GM21717 (cell line): ENCODE measurements at regions not wholly inside any gene's neighbourhood (a gene's known extent, or its start where the extent isn't known, plus 50 kb on each side); places are given as distances from the start of the nearest gene placed in this dataset.

ENCODE experiments used
- ATAC-seq: cut with Tn5 transposase; IDR thresholded peaks from one replicate; pipeline ENCODE4 v1.9.1; 2021; ENCODE audit warnings: mild to moderate bottlenecking, moderate library complexity; ENCODE audit not compliant: unreplicated experiment

DNA sequence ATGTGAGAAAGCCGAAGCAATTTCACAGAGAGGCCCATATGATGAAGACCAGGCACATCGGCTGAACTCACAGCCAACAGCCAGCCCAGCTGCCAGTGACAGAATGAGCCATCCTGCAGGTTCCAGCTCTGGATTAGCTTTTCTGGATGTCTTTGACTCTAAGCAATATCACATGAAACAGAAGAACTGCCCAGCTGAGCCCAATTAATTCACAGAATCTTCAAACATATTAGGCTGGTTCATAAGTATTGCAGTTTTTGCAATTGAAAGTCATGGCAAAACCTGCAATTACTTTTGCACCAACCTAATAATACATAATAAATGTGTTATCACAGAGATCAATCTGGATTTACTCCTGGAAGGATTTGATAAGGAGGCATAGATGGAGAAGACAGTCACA, 299.9 kb downstream of the RAB28 start:
- no peak for ATAC-seq

- ATAC-seq = no peak
Observed at GRCh38 chr4:13182133-13182532, 302.0 kb downstream of the RAB28 start.

- no peak for ATAC-seq
Observed at GRCh38 chr4:13181681-13182080, 302.5 kb downstream of the RAB28 start.

DNA sequence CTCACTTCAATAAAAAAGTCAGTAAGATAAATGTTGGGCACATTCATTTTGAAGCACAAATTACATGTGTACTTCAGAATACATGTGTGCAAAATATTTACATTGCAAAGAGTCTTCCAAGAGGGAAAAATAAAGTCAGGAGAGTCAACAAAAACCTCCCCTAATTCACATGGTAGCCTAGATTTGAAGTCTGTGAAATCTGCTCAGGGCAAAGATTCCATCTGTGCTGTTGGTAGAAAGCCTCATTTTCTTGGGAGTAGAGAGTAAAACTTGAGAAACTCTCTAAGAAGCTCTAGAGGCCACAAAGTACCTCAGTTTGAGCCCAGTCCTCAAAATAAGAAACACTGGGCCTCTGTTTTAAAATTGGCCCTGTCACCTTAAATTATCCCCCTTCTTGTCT, 303.4 kb downstream of the RAB28 start:
- ATAC-seq = no peak

- no peak for ATAC-seq
Observed at GRCh38 chr4:13178621-13179020, 305.5 kb downstream of the RAB28 start.

GRCh38 chr4:13176741-13177142, 307.4 kb downstream of the RAB28 start:
- ATAC-seq = no peak

- ATAC-seq = no peak
Observed at GRCh38 chr4:13174926-13175325, 309.2 kb downstream of the RAB28 start.

DNA sequence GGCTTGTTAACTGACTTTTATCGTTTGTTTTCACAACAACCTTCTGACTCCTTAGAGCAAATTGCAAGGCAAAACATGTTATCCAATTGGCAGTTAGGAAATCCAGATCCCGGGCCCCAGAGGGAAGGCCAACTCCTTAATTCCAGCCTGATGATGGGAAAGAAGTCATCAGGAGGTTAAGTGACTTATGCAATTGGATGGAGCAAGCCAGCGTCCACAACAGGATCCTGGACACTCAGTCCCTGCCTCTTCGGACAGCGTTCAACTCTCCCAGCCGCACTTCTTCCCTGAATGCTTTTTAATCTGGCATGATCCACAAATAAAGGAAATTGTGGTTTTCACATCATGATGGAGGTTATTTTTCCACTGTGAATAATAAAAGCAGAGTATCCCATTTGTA, 310.1 kb downstream of the RAB28 start:
- no peak for ATAC-seq

DNA sequence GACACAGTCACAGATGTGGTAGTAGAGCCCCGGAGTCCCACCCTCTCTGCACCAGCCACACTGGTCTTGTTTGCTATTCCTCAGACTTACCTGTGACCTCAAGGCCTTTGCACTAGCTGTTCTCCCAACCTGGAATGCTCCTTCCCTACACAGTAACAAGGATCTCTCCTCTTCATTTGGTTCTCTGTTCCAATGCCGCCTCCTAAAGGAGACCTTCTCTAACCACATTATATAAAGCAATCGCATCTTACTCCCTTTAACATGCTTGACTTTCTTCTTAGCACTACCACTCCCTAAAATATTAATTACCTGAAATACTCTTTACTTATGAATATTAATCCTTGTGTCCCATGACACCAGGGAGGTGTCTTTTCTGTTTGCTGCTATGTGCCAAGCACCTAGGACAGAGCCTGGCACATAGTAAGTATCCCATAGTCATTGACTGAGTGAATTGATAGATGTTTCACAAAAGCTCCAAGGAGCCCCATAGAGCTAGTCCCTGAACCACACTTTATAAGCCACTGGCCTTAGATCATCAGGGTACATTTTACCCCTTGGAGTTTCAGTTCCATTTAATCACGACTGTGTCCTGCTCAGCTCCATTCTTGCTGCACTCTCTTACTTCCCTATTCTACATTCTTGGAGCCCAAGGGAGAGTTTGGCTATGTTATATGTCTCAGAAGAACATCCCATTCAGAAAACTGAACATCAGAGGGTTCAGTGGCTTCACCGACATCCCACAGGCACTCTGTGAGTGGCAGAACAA, 312.7 kb downstream of the RAB28 start:
- no peak for ATAC-seq

- ATAC-seq = no peak
Observed at GRCh38 chr4:13169731-13170525, 314.2 kb downstream of the RAB28 start.

GRCh38 chr4:13168326-13168725, 315.8 kb downstream of the RAB28 start:
- no peak for ATAC-seq

GRCh38 chr4:13166214-13166613, 317.9 kb downstream of the RAB28 start:
- ATAC-seq = no peak

- ATAC-seq = no peak
Observed at GRCh38 chr4:13164783-13165331, 319.3 kb downstream of the RAB28 start.

GRCh38 chr4:13162886-13163285, 321.3 kb downstream of the RAB28 start:
- no peak for ATAC-seq

- ATAC-seq = no peak
Observed at GRCh38 chr4:13160920-13161319, 323.2 kb downstream of the RAB28 start.

DNA sequence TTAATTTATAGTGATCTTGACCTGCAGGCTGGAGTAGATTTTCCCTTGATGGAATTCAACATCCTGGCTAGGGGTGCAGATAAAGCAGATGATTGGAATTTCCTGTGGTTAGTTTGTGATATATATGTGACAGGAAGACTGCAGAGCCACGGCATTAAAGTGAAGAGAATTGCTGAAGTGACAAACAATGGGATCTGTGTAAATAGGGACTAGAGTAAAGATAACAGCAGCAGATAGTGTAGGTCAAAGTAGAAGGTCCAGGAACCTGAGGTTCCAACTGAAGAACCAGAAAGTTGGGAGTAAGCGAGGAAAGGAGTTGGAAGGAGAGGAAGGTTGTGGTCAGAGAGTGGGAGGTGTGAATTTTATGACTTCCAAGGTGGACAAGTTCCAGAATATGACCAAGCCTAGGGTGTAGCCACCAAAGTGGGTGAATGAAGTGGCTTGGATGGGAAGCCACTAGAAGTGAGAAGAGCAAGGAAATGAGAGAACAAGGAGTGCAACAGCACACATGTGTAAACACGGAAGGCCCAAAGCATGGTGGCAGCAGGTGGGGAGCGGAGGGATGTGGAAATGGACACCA, 325.0 kb downstream of the RAB28 start:
- no peak for ATAC-seq

DNA sequence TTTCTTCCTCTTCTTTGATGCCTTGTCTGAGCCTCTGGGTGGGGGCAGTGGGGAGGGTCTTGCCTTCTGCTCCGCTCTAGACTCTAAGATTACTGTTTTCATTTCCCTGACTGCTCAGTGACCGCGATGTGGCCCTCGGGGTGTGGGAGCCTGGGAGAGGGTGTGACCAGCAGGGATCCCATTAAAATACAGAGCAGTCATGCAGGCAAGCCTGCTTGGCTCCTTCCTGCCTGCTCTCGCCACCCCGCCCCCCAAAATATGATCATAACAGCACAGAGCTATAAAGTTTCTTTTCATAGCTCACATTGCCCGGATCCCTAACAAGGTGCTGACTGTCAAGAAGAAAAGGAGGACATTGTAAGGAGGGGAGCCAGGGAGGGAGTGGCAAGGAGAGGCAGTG, 332.9 kb downstream of the RAB28 start:
- ATAC-seq = no peak

DNA sequence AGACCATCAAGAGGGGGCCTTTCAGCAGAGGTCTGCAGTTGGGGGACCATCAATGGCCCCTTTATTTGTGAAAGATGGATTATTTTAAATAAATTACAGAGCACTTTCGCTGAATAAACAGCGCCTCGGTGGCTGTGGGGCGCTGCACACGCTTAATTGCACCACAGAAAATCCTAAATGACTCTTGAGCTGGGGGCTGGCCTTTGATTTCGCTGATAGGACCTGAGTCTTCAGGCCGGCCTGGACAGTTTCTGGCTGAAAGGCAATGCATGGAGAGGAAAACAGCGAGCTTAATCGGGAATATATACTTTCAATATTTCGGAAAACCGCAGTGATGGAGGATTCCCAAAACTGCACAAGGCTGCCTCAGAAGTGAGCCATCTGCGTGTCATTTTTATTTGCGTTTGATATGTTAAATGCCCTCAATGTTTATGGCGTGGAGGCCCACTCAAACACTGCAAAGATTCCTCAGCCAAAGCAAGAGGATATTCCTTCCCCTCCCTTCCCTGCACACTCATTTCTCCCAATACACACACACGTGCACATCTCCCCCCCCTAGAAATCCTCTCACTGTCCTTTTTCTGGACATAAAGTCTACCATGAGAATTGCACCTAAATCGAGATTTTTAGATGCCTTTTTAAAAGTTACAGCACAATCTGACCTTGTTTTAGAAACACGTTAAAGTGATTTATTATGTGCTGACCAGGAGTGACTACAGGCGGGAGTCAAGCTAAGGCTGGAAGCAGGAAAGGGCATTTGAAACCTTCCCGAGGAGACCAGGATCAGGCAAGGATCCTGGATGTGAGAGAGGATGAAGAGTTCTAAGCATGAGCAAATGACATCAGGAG, 340.7 kb downstream of the RAB28 start:
- no peak for ATAC-seq

DNA sequence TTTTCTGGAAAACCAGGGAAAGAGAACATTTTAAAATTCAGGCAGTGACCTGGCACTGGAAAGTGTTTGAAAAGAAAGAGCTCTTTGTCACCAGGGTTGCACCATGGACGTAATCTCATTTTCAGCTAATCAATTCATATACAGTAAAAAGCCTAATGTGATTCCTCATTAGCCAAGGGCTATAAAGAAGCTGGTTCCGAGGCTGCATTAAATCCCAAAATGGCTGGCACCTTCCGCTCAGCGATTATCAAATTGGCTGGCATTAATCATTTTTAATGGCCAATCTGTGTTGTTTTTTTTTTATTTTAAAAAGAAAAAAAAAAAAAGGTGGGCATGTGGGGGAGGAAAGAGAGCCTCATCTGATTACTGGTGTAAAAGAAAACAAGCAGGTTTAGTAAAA, 341.4 kb downstream of the RAB28 start:
- ATAC-seq = no peak

- ATAC-seq = no peak
Observed at GRCh38 chr4:13142191-13142590, 341.9 kb downstream of the RAB28 start.

- no peak for ATAC-seq
Observed at GRCh38 chr4:13137390-13137789, 346.8 kb downstream of the RAB28 start.
